ENCODE measurements at regions not wholly inside any gene's neighbourhood (a gene's known extent, or its start where the extent isn't known, plus 50 kb on each side); places are given as distances from the start of the nearest gene placed in this dataset.
A peak's percentile ranks its signal among the peaks of the same experiment; 100 is the strongest.

DNA sequence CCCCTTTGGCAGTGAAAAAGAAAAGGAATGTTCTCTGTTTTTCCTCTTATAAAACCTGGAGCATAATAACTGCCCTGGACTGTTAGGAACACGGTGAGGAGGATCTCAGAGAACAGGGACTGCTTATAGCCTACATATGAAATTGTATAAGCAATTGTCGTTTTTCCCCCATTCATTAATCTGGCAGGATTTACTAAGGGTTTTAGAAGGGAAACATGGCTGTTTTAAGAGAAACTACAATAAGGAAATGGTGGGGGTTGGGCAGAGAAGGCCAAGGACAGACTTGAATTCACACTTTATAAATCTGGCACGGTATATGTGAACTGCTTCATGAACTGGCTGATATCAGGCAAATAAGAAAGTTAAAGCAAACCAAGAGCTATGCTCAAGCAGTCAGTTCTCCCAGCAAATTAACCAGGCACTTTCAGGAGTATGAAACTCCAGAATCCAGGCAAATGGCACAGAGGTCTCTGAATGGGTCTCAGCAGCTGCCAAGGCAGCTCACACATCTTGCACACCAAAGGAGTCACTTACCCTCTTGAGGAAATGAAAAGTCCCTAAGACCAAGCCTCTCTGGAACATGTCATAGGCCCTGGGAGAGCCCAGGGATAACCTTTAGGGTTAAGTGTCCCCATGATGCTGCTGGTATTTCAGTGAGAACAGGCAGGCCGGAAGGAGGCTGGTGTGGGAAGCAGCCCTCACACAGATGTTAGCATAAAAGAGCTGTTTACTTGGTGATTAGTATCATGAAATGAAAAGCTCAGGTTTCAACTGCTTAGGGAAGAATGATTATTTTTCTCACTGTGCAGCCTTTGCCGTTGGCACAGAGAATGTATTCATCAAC is 260.5 kb upstream of the MARCKS start:
- DNase-seq, result peak; percentile 63

DNA sequence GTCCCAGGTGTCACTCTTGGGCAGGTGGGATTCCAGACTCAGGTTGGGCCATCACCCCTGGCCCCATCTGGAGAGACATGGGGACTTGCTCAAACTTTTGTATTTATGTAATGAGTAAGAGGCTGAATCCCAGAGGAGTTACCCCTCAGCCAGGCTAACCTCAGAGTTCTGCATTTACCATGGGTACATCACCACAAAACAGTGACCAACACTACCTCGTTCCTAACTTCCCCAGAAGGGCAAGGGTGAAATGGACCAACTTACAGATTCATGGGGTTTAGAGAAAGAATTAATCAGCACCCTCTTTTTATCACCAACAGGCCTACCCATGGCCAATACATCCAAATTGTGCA is 259.9 kb upstream of the MARCKS start:
- DNase-seq, result no peak

DNA sequence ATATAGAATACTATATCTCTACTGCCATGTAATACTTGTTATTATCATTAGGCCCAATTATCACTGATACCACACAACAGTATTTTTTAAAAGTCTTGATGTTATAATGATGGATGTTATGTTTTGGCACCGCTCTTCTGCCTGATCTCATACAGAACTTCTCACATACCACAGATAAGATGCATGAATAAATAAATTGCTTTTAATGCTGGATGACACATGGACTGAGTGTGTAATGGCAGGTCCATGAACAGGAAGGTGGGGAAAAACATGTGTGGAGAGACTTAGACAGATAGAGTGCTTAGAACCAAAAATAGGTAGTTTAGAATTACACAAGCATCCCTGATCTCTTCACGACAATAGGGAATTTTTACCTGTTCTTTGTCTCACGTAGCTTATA is 258.4 kb upstream of the MARCKS start:
- DNase-seq, result no peak

DNA sequence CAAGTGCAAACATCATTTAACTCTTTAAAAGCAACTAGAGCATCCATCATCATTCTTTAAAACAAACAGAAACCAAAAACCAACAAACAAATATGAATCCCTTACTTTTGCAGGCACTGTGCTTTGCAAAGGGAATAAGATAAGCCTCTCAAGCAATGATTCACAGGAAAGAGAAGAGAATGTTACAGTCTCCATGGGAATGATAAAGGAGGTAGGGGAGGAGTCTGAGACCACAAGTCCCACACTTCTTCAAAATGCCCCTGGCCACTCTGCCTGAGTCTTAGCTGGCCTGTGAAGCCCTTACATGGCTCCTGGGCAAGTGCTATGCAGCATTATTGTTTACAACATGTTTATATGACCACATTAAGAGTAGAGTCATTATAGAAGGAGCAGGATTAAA is 257.7 kb upstream of the MARCKS start:
- DNase-seq, result no peak

DNA sequence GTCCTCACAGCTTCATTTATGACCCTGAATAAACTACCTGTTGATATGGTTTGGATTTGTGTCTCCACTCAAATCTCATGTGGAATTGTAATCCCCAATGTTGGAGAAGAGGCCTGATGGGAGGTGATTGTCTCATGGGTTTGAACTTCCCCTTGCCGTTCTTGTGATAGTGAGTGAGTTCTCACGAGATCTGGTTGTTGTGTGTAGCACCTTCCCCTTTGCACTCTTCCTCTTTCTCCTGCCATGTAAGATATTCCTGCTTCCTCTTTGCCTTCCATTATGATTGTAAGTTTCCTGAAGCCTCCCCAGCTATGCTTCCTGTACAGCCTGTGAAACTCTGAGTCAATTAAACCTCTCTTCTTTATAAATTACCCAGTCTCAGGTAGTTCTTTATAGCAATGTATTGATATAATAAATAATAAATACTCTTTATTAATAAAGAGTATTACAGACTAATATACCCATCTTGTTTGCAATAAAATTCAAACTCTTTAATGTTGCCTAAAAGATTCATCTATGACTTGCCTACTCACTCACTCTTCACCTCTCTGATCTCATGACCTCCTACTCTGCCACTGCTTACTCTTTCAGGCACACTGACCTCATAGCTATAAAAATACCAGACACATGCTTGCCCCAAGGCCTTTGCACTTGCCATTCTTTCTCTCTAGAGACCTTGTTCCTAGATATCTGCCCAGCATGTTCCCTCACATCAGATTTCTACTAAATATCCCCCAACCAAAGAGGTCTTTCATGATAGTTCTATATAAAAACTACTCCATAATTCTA is 256.4 kb upstream of the MARCKS start:
- DNase-seq, result no peak

DNA sequence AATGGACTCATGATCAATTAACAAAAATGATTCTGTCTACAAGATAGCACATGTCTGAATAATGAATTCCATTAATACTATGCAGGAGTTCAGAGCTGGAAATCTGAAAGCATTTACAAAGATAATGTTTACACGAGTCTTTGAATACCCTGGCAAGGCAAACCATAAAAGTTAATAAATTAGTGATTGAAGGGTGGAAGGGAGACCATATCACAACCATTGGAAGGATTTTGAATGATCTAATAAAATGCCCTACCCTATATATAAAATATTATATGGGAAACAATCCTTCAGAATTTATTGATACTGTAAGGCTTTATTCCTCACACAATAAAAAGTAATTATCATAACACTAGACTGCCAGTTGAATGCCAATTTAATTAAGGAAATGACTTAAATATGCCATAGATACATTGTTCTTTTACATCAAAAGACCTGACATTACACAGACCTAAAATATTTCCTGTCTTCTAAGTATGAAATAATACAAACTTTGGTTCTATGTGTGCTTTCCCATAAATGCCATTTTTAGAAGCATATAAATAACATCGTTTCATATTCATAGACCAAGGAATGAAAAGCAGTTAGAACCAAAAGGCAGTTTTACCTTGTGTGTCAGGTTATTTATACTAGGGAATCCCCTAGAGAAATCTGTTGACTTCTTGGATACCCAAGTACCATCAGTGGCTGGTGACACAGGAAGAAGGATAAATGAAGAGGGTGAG is 249.2 kb upstream of the MARCKS start:
- no peak for DNase-seq

DNA sequence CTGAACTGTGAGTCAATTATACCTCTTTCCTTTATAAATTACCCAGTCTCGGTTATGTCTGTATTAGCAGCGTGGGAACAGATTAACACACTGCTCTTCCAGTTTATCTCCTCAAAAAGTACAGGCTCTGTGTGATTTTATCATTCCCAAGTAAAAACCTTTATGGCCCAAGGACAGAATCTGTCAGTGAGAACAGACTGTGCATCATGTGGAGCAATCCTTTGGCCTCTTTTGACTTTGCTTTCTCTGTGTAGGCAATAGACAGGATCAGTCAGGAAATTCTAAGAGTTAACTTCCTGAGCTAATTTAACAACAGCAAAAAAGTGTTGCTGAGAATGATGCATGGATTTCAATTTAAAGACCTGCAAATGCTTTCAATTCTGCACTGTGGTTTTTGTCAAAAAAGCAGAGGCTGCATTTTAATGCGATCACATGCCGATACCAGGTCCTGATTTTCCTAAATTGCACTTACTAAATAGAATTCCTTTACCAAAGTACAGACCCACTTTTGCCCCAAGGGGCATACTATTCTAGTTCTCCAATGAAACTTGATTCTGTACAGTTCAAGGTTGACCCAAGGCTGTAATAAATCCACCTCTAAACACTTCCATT is 246.7 kb upstream of the MARCKS start:
- DNase-seq, result no peak

DNA sequence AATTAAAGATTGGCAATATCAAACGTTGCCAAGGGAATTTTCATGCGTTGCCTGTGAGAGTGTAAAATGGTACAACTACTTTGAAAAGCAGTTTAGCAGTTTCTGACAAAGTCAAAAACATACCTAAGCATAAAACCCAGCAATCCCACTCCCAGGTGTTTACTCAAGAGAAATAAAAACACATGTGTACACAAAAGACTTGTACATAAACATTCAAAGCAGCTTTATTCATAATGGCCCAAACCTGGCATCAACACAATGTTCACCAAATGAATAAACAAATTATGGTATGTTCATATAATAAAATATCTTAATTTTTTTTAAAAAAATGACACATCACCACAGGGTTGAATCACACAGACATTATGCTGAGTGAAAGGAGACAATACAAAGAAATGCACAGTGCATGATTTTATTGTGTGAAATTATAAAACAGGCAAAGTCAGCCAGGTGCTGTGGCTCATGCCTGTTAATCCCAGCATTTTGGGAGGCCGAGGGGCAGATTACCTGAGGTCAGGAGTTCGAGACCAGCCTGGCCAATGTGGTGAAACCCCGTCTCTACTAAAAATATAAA is 240.4 kb upstream of the MARCKS start:
- no peak for DNase-seq

DNA sequence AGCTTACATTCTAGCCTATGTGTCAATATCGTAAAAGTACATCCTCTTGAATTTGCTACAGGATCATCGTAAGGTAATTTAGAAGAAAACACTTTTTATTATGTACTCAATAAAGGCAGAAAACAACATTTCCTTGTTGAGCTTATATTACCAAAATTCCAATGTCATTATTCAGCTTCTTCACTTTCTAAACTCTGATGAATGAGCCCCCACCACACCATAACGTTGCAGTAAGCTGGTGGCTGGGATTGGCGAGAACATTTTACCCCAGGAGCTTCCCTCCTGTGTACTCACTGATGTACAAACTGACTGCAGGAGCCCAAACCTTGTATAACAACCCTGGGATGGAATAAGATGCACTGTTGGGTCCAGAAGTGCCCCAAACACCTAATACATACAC is 238.1 kb upstream of the MARCKS start:
- DNase-seq, result no peak

DNA sequence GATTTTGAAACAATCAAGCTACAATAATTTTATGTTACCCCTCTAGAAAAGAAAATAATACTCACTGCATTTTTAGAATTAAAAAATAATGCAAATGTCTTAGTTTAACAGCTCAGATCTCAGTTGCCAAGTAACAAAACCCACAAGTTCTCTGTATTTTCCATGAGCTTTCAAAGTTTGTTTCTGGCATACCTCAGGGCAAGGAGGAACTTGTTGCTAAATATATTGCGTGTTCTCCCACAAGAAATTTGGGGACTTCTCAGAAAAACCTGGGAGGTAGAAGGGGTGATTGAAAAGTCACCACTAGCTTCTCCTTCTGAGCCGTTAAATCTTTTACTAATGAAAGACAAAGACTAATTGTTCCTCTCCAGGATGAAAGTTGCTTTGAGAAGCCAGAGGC is 236.8 kb upstream of the MARCKS start:
- DNase-seq, result no peak

DNA sequence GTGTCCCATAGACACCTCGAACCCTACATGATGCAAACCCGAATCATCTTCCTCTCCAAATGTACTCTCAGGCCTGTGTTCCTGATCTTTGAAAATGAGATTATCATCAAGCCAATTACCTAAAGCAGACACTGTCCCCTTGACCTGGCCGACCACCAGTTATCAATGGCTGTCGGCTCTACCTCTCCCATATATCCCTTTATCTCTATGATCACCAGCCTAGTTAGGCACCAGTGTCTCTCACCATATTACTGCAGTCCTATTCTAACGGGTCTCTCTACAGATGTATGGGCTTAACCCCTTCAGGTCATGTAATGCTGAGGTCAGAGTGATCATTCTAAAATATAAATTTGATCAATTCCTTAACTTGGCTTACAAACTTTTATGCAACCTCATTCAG is 234.9 kb upstream of the MARCKS start:
- DNase-seq, result no peak

DNA sequence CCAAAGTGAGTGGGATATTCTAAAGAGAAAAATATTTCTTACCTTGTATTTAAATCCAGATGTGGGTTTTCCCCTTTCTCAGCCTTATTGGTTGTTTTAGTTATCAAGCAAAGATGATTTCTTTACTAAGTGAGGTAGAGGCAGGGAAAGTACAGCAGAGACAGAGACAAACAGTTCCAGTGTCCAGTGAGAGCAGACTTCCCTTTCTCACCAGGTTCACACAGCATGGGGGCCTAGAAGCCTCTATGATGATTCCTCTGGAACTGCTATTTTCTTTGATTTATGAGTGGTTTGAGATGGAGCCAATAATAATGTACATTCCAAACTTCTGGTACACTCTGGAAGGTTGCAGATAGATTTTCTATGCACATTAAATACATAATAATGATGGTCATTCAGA is 234.0 kb upstream of the MARCKS start:
- DNase-seq, result no peak

DNA sequence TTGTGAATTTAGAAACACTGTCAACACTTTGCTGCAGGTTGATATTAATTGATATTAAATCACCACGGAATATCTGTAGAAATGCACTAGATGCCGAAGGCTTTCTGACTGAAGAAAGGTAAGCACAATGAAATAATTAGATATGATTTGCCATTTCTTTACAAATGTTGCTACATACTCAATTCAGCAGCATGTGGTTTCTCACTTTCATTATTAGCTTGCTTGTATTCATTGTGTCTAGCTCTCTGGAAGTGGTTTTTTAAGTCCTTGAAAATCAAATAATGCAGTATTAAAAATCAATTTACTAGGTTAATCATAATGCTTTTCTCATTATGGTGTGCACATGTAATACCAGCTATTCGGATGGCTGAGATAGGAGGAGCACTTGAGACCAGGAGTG is 231.3 kb upstream of the MARCKS start:
- no peak for DNase-seq

DNA sequence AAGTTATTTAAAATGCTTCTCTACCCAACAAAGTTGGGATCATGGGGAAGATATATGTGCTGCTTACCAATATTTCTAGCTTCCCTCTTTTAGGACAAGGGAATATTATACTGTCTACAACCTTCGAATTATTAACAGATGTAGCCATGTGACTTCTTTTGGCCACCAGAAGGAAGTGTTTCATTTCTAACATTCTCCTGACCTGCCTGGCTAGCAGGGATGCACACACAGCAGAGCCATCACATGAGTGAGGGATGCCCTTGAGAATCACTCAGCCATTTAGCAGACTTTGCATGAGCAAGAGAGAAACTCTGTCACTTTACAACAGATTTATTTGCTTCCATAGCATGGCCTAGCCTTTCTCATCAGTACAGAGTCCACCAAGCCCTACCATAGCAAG is 230.7 kb upstream of the MARCKS start:
- DNase-seq, result no peak

DNA sequence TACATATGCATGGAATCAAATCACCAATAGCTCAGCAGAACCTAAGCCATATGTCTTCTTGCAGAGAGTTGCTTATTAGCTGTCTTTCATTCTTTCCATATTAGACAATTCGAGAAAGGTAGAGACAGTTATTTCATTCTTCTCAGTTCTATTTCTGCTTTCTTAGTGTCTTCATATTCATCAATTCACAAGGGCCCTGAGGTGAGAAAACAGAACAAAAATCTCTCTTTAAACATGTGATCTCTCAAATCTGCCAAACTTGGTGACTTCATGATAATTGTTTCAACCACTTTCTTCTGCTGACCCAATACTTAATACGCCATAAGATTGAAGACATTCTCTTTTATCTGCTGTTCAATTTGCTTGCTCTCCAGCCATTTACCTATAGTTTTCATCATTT is 229.7 kb upstream of the MARCKS start:
- no peak for DNase-seq

DNA sequence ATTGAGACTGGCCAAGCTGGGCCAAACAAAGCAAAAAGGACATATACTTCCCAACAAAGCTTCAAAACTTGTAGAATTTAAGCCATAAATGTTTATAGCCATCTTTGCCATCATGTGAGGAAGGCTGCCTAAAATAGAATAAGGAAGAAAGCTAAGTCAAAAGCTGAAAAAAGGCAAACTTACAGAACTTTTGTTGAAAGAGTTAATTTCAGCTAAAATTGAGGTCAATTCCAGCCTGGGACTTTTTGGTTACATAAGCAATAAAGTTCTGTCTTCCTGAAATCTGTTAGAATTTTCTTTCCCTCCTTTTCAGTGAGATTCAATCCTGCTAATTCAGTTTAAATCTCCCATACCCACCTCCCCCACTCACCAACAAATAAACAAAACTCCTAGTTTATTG is 227.9 kb upstream of the MARCKS start:
- DNase-seq, result no peak

DNA sequence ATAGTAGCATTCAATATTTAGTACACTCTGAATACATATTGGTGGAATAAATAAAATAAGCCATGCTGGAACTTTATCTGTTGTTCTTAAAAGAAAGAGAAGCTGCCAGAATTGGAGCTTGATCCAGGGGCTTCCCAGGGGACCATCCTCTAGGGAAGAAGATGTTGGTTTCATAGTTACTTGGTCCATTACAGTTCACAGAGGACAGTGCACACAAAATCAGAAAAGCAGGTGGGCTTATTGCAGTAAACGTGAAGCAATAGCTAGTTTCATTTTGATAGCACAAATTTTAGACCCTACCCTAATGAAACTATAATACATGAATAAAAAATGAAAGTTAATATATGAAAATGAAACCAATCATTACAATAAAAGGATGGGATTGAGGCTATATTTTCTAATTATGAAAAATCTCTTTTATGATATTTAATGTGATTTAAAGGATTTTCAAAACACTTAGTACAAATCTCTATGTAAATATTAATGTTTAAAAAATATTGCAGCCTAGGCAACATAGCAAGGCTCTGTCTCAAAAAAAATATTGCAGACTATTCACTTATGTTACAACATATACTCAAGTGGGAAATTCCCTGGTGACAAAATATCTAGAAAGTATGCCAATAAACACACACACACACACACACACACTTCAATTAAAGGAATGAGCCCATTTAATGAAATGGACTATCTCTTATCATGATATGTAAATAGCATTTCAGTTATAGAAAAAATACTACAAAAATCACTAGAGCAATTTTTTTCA is 227.0 kb upstream of the MARCKS start:
- DNase-seq, result no peak

DNA sequence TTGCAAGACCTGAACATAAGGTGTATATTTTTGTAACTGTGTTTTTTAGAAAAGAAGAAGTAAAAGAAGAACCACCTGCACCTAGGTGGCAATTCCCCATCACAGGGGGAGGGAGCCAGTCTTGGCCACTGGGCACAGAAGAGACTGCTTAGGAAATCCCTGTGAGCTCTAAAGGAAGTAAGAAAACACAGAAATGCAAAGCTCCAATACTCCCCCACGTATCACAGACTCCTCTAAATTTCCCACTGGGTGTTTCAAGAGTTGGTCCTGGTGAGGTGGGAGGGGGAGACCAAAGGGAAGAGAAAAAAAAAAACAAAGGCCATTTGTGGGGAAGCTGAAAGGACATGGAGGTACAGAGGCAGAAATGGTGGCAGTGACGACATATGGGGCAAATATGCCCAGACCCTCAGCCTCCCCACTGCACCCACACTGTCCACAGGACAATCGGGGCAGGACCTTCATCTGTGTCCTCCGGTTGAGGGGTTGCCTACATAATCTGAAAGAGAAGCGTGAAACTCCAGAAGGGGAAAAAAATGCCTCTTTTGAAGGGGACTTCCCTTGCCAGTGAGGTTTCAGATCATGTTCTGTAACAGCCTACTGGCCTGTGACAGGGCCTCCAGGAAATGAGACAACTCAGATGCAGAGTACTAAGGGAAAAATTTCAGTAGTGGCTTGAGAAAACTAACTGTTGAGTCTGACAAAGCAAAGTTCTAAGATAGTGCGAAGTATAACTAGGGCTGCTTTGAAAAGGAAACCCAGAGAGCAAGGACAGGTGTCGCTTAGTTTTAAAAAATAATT is 226.2 kb upstream of the MARCKS start:
- no peak for DNase-seq

DNA sequence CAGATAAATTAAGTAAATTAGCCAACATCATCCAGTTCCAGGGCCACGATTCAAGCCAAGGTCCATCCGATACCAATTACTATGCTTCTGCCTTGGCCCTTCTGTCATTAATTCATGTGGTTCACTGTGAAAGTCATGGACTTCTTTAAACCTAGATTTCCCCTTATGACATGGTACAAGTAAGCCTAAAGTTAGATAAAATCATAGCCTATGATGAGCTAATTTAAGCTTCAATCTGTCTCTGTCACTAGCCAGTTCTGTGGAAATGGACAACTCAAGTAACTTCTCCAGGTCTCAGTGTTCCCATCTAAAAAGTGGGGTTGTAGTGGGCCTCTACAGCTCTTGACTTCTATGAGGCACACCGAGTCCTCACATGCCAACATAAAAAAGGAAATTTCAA is 225.5 kb upstream of the MARCKS start:
- DNase-seq, result no peak

DNA sequence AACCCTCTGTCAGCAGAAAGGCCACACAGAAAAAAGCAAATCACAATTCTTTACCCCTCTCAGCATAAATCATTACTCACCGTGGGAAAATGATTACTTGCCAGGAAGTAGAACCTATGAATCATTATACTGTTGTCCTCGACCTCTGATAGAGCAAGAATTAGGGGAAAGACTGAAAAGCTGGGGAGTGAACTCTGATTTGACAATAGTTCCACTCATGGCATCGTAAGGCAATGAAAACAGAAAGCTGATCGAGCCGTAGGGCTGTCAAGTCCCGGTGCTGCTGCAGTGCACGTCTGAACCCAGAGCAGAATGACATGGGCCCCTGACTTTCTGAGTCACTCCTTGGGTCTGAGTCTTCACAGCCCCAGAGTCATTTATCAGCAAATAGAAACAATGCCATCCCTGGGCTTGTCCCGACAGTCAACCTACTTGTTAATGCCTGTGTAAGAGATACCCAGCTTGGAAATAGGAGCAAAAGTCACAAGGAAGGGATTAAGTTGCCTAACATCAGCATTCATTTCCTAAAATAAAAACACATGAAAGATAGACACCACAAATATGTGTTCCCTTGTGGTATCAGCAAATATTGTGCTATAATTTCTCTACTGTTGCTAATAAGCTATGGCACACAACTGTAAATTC is 224.8 kb upstream of the MARCKS start:
- DNase-seq, result no peak

DNA sequence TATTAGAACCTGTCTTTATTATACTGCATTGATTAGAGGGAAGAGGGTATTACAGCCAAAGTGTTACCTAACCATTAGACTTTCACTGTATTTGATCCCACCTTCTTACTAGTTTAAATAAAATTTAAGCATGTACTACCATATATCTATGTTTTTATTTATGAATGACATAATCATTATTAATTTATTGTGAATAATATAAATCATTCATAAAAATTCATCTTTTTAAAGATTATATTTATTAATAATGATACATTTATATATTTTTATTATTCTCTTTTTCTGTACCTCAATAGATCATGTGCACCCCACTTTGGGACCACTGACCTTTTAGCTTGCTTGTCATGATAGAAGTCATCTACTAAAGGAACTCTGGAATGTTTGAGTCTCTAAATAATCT is 223.5 kb upstream of the MARCKS start:
- DNase-seq, result no peak
